ENCODE measurements at regions not wholly inside any gene's neighbourhood (a gene's known extent, or its start where the extent isn't known, plus 50 kb on each side); places are given as distances from the start of the nearest gene placed in this dataset.

DNA sequence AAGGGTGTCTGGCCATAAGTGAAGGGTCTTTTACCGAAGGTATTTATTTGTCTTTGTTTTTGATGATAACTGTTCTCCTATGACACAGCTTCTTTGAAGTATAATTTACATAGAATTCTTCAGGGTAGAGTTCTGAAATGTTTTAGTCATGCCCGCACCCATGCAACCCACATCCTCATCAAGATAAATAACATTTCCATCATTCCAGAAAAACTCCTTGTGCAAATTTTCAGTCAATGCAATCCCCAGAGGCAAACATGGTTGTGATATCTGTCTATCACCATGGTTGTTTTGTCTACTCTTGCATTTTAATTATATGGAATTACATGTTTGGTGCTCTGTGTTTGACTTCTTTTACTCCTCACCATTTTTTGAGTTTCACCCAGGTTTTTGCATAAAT, 837.8 kb downstream of the AACS start:
- FAIRE-seq (no peak), DNase-seq (ENCODE audit: low spot score in 2 of 2) (no peak)

GRCh38 chr12:125907351-125907750, 842.1 kb downstream of the AACS start:
- DNase-seq (ENCODE audit: low spot score in 2 of 2): no peak
- FAIRE-seq: no peak

GRCh38 chr12:125919856-125920470, 854.7 kb downstream of the AACS start:
- no peak for FAIRE-seq
- DNase-seq (ENCODE audit: low spot score in 2 of 2): no peak

GRCh38 chr12:125922330-125922729, 857.1 kb downstream of the AACS start:
- DNase-seq (ENCODE audit: low spot score in 2 of 2) (no peak), FAIRE-seq (no peak)

DNA sequence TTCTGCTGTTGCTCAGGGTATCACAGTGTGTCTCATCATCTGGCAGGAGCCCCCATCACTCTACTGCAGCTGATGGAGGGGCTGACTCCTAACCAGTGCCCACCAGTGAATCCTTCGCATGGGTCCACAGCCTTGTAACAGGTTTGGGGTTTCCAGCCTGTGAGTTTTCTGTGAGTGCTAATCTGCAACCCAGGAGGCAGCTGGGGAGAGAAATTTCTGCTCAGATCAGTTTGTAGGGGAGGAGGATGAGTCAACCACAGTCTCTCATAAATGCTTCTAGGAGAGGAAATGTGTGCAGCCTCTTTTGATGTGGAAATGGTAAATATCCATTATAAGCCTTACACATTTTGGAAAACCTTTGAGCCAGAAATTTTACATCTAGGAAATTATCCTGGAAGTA, 871.3 kb downstream of the AACS start:
- DNase-seq (ENCODE audit: low spot score in 2 of 2) (no peak), FAIRE-seq (no peak)

GRCh38 chr12:125944446-125944845, 879.2 kb downstream of the AACS start:
- FAIRE-seq (no peak), DNase-seq (ENCODE audit: low spot score in 2 of 2) (no peak)

DNA sequence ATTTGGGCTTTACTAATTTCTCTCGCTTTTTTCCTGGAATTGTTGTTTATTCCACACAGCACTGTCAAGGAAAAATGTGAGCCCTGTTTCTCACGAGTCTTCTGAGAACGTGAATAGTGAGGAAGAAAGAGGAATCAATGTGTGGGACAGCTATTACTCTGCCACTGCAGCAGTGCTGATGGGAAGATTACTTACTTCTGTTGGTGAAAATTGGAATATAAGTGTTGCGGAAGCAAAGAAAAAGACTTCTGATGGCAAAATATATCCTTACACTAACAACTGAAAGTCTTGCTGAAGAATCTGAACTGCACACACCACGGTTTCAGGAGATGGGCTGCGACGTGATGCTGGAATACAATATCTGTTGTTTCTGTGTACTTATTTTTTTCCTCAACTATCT, 884.2 kb downstream of the AACS start:
- no peak for FAIRE-seq
- no peak for DNase-seq (ENCODE audit: low spot score in 2 of 2)

DNA sequence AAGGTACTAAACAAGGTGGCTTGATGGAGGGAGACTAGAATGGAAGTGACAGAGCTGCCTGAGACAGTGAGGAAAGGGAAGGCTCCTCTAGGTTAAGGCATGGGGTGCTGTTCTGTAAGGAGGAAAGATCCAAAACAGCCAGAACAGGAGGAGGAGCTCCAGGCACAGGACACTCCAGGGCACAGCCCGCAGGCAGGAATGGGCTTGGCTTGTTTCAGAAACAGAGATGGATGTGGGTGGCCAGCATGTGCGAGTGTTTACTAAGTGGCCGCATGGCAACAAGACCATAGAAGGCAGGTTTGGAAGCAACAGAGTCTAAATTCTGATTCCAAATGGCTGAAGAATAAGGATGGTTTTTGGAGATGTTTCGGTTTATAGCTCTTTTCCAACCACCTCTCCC, 889.1 kb downstream of the AACS start:
- DNase-seq (ENCODE audit: low spot score in 2 of 2): peak in 1 of 2 donors; percentile 5

DNA sequence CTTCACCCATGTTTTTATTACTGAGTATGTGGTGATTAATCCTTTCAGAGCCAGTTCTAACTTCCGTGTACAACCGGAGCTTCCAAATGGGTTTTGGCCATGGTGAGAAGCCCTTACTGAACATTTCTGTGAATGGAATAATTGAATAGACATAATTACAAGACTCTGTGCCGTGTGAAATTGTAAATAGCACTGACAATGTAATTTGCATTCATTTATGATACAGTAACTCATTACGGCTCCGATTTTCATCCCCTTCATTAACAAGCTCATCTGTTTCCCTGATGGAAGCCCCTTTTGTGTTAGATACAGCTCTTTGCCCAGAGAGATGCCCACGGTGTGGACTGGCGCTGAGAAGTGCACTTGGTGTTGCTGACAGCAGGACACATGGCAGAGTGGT, 891.0 kb downstream of the AACS start:
- DNase-seq (ENCODE audit: low spot score in 2 of 2) (no peak), FAIRE-seq (no peak)

More for the DNA sequence above, 889.1 kb downstream of the AACS start:
- FAIRE-seq: no peak

DNA sequence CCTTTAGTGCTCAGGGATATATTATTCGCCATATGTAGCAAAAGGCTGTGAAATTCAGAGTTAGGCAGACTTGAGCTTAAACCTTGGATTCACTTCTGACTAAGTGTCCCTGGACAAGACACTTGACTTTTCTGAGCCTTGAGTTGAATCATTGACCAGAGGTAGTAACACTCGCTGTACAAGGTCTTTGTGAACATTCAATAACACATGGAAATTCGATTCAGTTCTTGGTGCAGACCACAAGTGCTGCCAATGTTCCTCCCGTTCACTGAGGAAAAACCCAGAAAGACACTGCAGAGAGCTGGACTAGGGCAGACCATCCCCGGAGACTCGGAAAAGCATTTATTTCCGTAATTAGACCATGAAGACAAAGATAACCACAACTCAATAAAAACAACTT, 901.4 kb downstream of the AACS start:
- no peak for FAIRE-seq

GRCh38 chr12:125968413-125968812, 903.2 kb downstream of the AACS start:
- FAIRE-seq: no peak
- DNase-seq (ENCODE audit: low spot score in 2 of 2): no peak

More for the DNA sequence above, 901.4 kb downstream of the AACS start:
- DNase-seq (ENCODE audit: low spot score in 2 of 2): no peak

- no peak for DNase-seq (ENCODE audit: low spot score in 2 of 2)
- FAIRE-seq: no peak
Measured at GRCh38 chr12:125971981-125972380, 906.7 kb downstream of the AACS start.

GRCh38 chr12:125978286-125978685, 913.1 kb downstream of the AACS start:
- FAIRE-seq (no peak), DNase-seq (ENCODE audit: low spot score in 2 of 2) (no peak)

GRCh38 chr12:125981610-125982253, 916.5 kb downstream of the AACS start:
- FAIRE-seq (no peak), DNase-seq (ENCODE audit: low spot score in 2 of 2) (no peak)

DNA sequence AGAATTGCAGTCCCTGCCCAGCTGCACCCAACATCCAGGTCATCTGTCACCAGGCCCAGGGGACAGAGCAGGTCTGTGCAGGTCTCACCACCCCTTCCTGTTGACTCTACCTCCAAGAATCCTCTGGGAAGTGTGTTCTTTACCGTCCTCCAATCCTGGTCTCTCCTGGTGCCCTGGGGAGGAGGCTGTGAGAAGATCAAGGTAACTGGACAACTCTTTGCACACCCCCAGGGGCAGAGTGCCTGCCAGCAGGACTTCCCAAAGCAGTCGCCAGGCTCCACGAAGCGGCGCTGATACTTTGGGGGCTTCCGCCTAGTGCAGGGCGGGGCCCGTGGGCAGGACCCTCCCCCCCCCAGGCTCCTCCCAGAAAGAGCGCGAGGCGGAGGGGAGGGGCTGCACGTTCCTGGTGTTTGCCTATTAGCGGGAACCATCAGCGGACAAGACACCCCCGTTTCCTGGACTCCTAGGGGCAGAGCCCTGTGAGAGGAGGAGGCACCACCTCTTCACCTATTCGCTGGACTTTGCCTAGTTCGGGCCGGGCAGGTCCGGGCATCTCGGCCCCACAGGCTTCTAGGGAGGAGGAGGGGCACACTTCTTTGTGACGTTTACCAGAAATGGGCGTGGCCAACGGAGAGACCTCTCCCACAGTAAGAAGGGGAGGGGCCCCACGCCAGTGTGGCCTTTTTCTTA, 918.0 kb downstream of the AACS start:
- peak in 1 of 2 donors; percentile 51 for DNase-seq (ENCODE audit: low spot score in 2 of 2)
- FAIRE-seq: no peak

DNA sequence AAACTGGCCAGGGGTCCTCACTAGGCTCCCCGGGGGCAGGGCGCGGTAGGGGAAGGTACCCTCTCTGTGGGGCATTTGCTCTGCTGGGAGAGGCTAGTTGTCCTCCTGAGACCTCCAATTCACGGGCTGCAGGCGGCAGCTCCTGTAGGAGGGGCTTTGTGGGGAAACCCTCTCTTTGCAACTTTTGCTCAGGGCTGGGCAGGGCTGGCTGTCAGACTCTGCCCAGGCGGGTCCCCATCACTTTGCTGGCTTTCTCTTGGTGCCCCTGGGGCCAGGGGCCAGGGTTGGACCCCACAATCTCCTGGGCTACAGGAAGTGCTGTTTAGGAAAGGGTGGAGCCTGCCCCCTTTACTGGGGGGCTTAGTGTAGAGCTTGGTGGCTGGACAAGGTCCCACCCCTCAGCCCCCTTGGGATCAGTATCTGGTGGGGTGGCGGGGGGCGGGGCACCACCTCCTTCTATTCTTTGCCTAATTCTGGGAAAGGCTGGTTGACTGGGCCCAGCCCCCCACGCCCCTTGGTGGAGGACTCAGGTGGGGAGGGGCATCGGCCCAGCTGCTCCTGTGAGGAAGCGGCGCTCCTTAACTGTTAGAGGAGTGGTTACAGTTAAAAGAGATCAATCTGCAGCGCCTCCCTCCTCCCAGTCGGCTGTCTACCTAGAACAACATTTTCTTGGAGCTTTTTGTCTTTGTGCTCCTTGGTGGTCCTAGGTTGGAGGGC, 918.7 kb downstream of the AACS start:
- DNase-seq (ENCODE audit: low spot score in 2 of 2) (no peak), FAIRE-seq (no peak)

DNA sequence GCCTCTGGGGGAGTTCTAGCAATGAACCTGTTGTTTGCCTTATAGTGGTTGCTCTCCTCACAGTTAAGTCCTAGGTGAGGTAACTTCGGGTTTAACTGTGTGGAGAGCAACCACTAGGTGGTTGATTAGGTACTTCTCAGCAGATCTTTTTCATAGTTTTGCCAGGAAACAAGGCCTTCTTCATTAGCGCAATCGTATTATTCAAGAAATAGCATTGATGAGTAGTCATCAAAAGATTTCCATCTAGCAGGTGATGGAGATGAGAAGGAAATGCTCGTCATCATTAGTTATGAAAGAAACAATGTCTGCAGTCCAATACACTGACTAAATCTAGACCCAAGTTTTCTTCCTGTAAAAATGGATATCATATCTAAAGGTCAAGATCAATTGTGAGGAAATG, 923.3 kb downstream of the AACS start:
- no peak for DNase-seq (ENCODE audit: low spot score in 2 of 2)
- FAIRE-seq: no peak

DNA sequence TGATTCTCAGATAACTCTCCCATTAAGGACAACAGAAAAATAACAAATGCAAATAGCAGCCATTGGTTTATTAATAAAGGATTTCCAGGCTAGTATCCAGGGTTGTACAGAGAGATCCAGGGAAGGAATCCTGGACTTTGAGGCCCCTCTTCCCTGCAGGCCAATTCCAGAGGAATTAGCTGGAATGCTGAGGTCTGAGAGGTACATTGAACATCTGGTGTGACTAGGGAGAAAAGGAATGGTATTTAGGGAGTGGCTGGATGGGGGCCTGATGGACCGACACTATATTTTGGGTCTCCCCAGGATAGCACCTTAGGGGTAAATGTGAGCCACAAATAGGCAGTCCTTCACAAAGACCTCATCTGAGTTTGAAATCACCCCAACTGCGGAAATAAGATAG, 924.5 kb downstream of the AACS start:
- DNase-seq (ENCODE audit: low spot score in 2 of 2): no peak
- no peak for FAIRE-seq

- FAIRE-seq: no peak
Measured at GRCh38 chr12:125996443-125996842, 931.2 kb downstream of the AACS start.

DNA sequence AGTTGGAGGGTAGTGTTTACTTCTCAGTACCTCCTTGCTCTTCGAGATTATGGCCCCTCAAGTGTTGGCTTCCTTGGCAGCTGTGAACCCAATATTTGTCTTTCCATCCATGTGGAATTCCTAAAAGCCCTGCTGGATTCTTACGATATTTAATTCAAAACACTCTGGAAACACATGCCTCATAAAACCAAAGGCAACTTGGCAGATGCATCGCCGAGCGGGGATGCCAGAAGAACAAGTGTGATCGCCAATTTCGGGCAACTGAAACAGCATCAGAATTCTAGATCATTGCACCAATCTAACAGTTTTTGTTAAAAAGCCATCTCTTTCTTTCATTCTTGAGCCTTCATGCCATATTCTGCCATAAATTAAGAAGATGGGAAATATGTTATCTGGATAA, 934.4 kb downstream of the AACS start:
- no peak for FAIRE-seq

More at GRCh38 chr12:125996443-125996842, 931.2 kb downstream of the AACS start:
- no peak for DNase-seq (ENCODE audit: low spot score in 2 of 2)

GRCh38 chr12:126019385-126019784, 954.1 kb downstream of the AACS start:
- FAIRE-seq: no peak
- no peak for DNase-seq (ENCODE audit: low spot score in 2 of 2)

More for the DNA sequence above, 934.4 kb downstream of the AACS start:
- no peak for DNase-seq (ENCODE audit: low spot score in 2 of 2)

Measured in frontal cortex (tissue), 3 donors.